BJ (cell line): ENCODE measurements at regions not wholly inside any gene's neighbourhood (a gene's known extent, or its start where the extent isn't known, plus 50 kb on each side); places are given as distances from the start of the nearest gene placed in this dataset.

ENCODE experiments used
- CTCF ChIA-PET: fragments of 350-600 bp; formaldehyde crosslinking; extraction: SDS; loops from one replicate; lab custom pipeline; 2021; ENCODE audit warnings: antibody characterized with exemption, inconsistent platforms; lab: Yijun Ruan, JAX
- POLR2A ChIA-PET: fragments of 300-600 bp; sonication (Branson Sonifier 250); formaldehyde crosslinking; extraction: SDS; loops from one replicate; lab custom pipeline; 2021; ENCODE audit warnings: antibody characterized with exemption; lab: Charles Lee
- DNase-seq: peaks from one replicate; pipeline ENCODE4 v3.0.0-alpha.2; 2011; ENCODE audit warnings: low read depth
- H3K27me3 ChIP-seq: 2 replicates; pipeline ENCODE4 v1.6.0; 2011; ENCODE audit warnings: low read length; ENCODE audit not compliant: control insufficient read depth, insufficient read depth
- H3K36me3 ChIP-seq: 2 replicates; pipeline ENCODE4 v1.5.1; 2011; ENCODE audit warnings: low read length; ENCODE audit not compliant: control insufficient read depth, insufficient read depth
- H3K4me3 ChIP-seq: 2 replicates; pipeline ENCODE4 v1.5.1; 2011; ENCODE audit warnings: low read depth, mild to moderate bottlenecking, control low read depth, low read length
- TF ChIP-seq, protein P1 (sequence below): IDR thresholded peaks from 2 replicates; pipeline ENCODE4 v1.5.1; 2011; ENCODE audit warnings: low read depth, mild to moderate bottlenecking, control low read depth, inconsistent platforms, low read length, moderate library complexity; ENCODE audit not compliant: insufficient read depth

DNA sequence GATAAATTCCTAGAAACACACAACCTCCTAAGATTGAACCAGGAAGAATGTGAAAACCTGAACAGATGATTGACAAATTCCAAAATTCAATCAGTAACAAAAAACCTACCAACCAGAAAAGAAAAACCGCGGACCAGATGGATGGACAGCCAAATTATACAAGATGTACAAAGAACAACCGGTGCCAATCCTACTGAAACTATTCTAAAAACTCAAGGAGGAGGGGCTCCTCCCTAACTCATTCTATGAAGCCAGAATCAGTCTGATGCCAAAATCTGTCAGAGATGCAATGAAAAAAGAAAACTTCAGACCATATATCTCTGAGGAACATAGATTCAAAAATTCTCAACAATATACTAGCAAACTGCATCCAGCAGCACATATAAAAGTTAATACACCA, 262.4 kb upstream of the DAB1 start:
- POLR2A ChIA-PET: no interaction called here
- H3K27me3 ChIP-seq: no peaks in the 10 kb centered on the region
- TF ChIP-seq, protein P1, sequence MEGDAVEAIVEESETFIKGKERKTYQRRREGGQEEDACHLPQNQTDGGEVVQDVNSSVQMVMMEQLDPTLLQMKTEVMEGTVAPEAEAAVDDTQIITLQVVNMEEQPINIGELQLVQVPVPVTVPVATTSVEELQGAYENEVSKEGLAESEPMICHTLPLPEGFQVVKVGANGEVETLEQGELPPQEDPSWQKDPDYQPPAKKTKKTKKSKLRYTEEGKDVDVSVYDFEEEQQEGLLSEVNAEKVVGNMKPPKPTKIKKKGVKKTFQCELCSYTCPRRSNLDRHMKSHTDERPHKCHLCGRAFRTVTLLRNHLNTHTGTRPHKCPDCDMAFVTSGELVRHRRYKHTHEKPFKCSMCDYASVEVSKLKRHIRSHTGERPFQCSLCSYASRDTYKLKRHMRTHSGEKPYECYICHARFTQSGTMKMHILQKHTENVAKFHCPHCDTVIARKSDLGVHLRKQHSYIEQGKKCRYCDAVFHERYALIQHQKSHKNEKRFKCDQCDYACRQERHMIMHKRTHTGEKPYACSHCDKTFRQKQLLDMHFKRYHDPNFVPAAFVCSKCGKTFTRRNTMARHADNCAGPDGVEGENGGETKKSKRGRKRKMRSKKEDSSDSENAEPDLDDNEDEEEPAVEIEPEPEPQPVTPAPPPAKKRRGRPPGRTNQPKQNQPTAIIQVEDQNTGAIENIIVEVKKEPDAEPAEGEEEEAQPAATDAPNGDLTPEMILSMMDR: no peak
- no peaks in the 10 kb centered on the region for H3K36me3 ChIP-seq
- CTCF ChIA-PET: interaction anchor here (0.7 kb wide), 1 partner anchor 10 kb away, joined by 3 read pairs; no protein-coding TSS in a partner anchor
- no peak for DNase-seq
- H3K4me3 ChIP-seq: no peak overlapping the region

DNA sequence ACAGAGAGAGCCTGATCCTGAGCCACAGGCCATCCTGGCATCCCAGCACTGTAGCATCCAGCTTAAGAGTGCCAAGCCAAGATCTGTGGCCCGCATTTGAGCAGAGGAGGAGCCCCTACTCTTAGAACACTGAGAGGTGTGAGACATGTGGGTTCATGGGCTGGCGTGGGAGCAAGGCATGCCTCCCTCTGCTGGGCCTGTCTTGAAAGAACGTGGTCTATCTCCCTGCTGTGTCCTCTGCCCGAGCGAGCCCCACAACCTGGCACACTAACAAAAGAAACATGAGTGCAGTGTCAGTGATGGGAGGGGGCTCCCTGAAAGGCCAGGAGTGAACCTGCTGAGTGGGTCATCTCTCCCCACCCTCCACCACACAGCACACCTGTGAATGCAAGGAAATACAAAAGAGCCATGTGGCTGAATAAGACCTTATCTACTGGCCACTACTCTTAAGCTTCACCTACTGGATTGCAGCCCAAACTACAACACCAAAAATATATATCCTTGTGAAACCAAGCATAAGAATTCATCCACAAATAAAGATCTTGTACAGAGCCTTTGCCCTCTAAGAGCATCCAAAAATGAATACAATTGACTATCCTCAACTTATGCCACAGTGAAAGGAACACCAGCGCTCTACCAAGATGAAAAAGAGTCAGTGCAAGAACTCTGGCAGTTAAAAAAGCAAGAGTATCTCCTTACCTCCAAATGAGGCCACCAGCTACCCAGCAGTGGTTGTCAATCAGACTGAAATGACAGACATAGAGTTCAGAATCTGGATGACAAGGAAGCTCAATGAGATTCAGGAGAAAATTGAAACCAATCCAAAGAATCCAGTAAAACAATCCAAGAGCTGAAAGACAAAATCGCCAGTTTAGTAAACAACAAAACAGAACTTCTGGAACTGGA, 259.4 kb upstream of the DAB1 start:
- TF ChIP-seq, protein P1: no peak
- POLR2A ChIA-PET: no interaction called here
- H3K4me3 ChIP-seq: no peak overlapping the region
- no peak for DNase-seq
- no peaks in the 10 kb centered on the region for H3K36me3 ChIP-seq
- H3K27me3 ChIP-seq: no peaks in the 10 kb centered on the region
- CTCF ChIA-PET: no interaction called here

DNA sequence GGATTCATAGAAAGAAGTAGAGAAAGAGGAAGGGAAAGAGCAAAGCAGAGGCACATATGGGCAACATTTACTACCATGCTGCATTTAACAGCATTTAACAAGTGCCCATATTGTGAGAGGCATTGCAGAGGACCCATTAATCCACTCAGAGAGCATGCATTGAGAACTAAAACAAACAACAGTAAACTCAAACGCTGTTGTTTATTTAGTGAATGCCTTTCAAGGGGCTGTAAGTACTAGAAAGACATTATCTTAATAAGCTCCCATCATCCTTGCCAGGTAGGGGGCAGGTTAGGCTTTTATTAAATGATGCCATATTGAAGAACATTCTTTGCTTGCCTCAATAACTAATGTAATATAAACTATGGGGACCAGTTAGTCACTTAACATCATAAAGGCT, 254.3 kb upstream of the DAB1 start:
- TF ChIP-seq, protein P1: no peak
- CTCF ChIA-PET: no interaction called here
- Histone ChIP-seq H3K4me3 (no peak overlapping the region), H3K36me3 (no peaks in the 10 kb centered on the region), H3K27me3 (no peaks in the 10 kb centered on the region)
- POLR2A ChIA-PET: no interaction called here
- no peak for DNase-seq

DNA sequence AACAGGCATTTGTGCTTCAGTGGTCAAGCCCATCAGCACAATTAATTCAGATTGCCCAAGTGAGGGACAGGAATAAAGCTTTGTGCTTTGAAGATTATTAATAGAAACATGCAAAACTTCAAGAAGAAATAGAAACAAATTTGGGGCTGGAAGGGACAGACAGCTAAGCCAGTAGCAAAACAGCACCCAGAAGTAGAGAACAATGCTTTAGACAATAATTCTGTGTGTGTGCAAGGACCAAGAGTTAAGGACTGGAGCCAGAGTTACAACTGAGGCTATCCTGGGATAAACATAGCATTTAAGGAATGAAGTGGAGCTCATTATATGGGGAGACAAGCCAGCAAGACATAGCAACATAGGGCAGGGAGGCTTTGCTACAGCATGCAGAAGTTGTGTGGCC, 251.9 kb upstream of the DAB1 start:
- TF ChIP-seq, protein P1: no peak
- ChIA-PET POLR2A (no interaction called here), CTCF (interaction anchor here (1.4 kb wide), 1 partner anchor 8 kb away, joined by 4 read pairs; no protein-coding TSS in a partner anchor)
- H3K36me3 ChIP-seq: no peaks in the 10 kb centered on the region
- no peak for DNase-seq
- no peaks in the 10 kb centered on the region for H3K27me3 ChIP-seq
- no peak overlapping the region for H3K4me3 ChIP-seq

DNA sequence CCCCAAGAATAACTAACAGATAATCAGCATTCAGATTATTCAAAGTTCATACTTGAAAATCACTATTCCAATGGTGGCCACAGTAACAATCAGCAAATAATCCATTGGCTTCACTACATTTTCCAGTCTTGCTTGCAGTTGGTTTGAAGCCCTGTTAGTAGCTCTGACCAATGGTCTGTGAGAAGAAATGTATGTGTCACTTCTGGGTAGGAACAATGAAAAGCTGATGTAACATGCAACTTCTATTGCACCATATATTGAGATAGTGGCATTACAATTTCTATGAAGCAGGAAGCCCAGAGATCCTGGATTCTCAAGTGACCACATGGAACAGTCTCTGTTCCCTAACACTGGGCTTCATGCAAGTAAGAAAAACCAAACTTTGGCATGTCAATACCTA, 250.9 kb upstream of the DAB1 start:
- Histone ChIP-seq H3K36me3 (no peaks in the 10 kb centered on the region), H3K4me3 (no peak overlapping the region), H3K27me3 (no peaks in the 10 kb centered on the region)
- CTCF ChIA-PET: no interaction called here
- no peak for DNase-seq
- POLR2A ChIA-PET: no interaction called here
- TF ChIP-seq, protein P1: no peak
